ENCODE measurements at regions not wholly inside any gene's neighbourhood (a gene's known extent, or its start where the extent isn't known, plus 50 kb on each side); places are given as distances from the start of the nearest gene placed in this dataset.

- Mint-ChIP-seq H3K4me3 (no peak overlapping the region), H3K9me3 (no peaks in the 10 kb centered on the region), H3K36me3 (ENCODE audit: low read depth) (no peaks in the 10 kb centered on the region), H3K27ac (no peak overlapping the region), H3K27me3 (ENCODE audit: insufficient read depth) (no peaks in the 10 kb centered on the region), H3K4me1 (no peaks in the 10 kb centered on the region)
- DNase-seq, result no peak
- no peaks in the 10 kb centered on the region for H3K27me3 ChIP-seq (ENCODE audit: control insufficient read depth, insufficient read depth, low read length, poor library complexity, severe bottlenecking)
- WGBS, 2 experiments (ENCODE audit: insufficient coverage in 1 of 2, insufficient read length in 1 of 2), result 75 to 79% methylated on average over 2 to 4 of the region's 4 CpGs
- no peak for TF ChIP-seq CTCF (conservative IDR thresholded peaks at IDR 0.05)
- no peaks in the 10 kb centered on the region for H3K4me1 ChIP-seq (ENCODE audit: control insufficient read depth, insufficient read depth, low read length)
- H3K36me3 ChIP-seq (ENCODE audit: control insufficient read depth, insufficient read depth, low read length), result no peaks in the 10 kb centered on the region
- H3K4me3 ChIP-seq (ENCODE audit: low read length), result no peak overlapping the region
- H3K9ac ChIP-seq (ENCODE audit: extremely low read depth, low read length, poor library complexity, severe bottlenecking), result no peak overlapping the region
- H3K27ac ChIP-seq (ENCODE audit: low read depth, low read length), result peak overlapping the region; percentile 56
- H3K9me3 ChIP-seq (ENCODE audit: control insufficient read depth, low read length), result no peaks in the 10 kb centered on the region
These were observed 205.9 kb downstream of the ZIC1 start for GRCh38 chr3:147615035-147615434.

GRCh38 chr3:147616998-147617619 lies 207.9 kb downstream of the ZIC1 start:
- DNase-seq, result no peak
- Histone ChIP-seq H3K9ac (ENCODE audit: extremely low read depth, low read length, poor library complexity, severe bottlenecking) (no peak overlapping the region), H3K4me1 (ENCODE audit: control insufficient read depth, insufficient read depth, low read length) (no peaks in the 10 kb centered on the region), H3K27me3 (ENCODE audit: control insufficient read depth, insufficient read depth, low read length, poor library complexity, severe bottlenecking) (no peaks in the 10 kb centered on the region), H3K9me3 (ENCODE audit: control insufficient read depth, low read length) (no peaks in the 10 kb centered on the region), H3K27ac (ENCODE audit: low read depth, low read length) (no peak overlapping the region), H3K36me3 (ENCODE audit: control insufficient read depth, insufficient read depth, low read length) (no peaks in the 10 kb centered on the region), H3K4me3 (ENCODE audit: low read length) (no peak overlapping the region)
- TF ChIP-seq CTCF (conservative IDR thresholded peaks at IDR 0.05), result peak; percentile 86
- no peaks in the 10 kb centered on the region for H3K27me3 Mint-ChIP-seq (ENCODE audit: insufficient read depth)
- WGBS, 2 experiments (ENCODE audit: insufficient coverage in 1 of 2, insufficient read length in 1 of 2), result 0% methylated on average over 1 of the region's 2 CpGs; no CpG with 5 or more reads in 1 of the 2 experiments
- no peaks in the 10 kb centered on the region for H3K9me3 Mint-ChIP-seq
- H3K27ac Mint-ChIP-seq, result no peak overlapping the region
- no peaks in the 10 kb centered on the region for H3K4me1 Mint-ChIP-seq
- no peak overlapping the region for H3K4me3 Mint-ChIP-seq
- H3K36me3 Mint-ChIP-seq (ENCODE audit: low read depth), result no peaks in the 10 kb centered on the region

GRCh38 chr3:147618691-147619090 lies 209.5 kb downstream of the ZIC1 start:
- H3K4me1 ChIP-seq (ENCODE audit: control insufficient read depth, insufficient read depth, low read length), result no peaks in the 10 kb centered on the region
- Mint-ChIP-seq H3K4me1 (no peaks in the 10 kb centered on the region), H3K36me3 (ENCODE audit: low read depth) (no peaks in the 10 kb centered on the region), H3K27ac (no peak overlapping the region), H3K9me3 (no peaks in the 10 kb centered on the region), H3K27me3 (ENCODE audit: insufficient read depth) (no peaks in the 10 kb centered on the region), H3K4me3 (no peak overlapping the region)
- no peaks in the 10 kb centered on the region for H3K9me3 ChIP-seq (ENCODE audit: control insufficient read depth, low read length)
- H3K4me3 ChIP-seq (ENCODE audit: low read length), result no peak overlapping the region
- DNase-seq, result no peak
- H3K27me3 ChIP-seq (ENCODE audit: control insufficient read depth, insufficient read depth, low read length, poor library complexity, severe bottlenecking), result no peaks in the 10 kb centered on the region
- no peak for TF ChIP-seq CTCF (conservative IDR thresholded peaks at IDR 0.05)
- H3K36me3 ChIP-seq (ENCODE audit: control insufficient read depth, insufficient read depth, low read length), result no peaks in the 10 kb centered on the region
- H3K9ac ChIP-seq (ENCODE audit: extremely low read depth, low read length, poor library complexity, severe bottlenecking), result no peak overlapping the region
- H3K27ac ChIP-seq (ENCODE audit: low read depth, low read length), result peak overlapping the region; percentile 41
- WGBS, 2 experiments (ENCODE audit: insufficient coverage in 1 of 2, insufficient read length in 1 of 2), result 53 to 67% methylated on average over 3 to 4 of the region's 4 CpGs
